Upper lobe of left lung (tissue), 6 donors: ENCODE measurements at regions not wholly inside any gene's neighbourhood (a gene's known extent, or its start where the extent isn't known, plus 50 kb on each side); places are given as distances from the start of the nearest gene placed in this dataset.
"Not testable (repeated sequence)": the region's sequence is repeated elsewhere in the genome, so short reads cannot be mapped to it uniquely, and the experiment has no call there.

Experiments
- ATAC-seq, 2 donors: fragments of 200-7000 bp; cut with Tn5 transposase; one replicate each; pipeline ENCODE4 v1.9.1; 2022; ENCODE audit warnings: mild to moderate bottlenecking in 2 of 2, moderate library complexity in 2 of 2; ENCODE audit not compliant: low FRiP score in 2 of 2
- DNase-seq, 2 donors: peaks; one replicate each; pipeline ENCODE4 v3.0.0-alpha.2; 2019 to 2020
- H3K27ac ChIP-seq, 4 donors: fragments of 200-600 bp; sonication (generic); one replicate each; pipeline ENCODE4 v1.5.1; 2016 to 2019
- H3K27me3 ChIP-seq, 4 donors: fragments of 200-600 bp; sonication (generic); one replicate each; pipeline ENCODE4 v1.5.1; 2017 to 2019
- H3K36me3 ChIP-seq, 4 donors: fragments of 200-600 bp; sonication (generic); one replicate each; pipeline ENCODE4 v1.5.1; 2016 to 2019
- H3K4me1 ChIP-seq, 4 donors: fragments of 200-600 bp; sonication (generic); one replicate each; pipeline ENCODE4 v1.5.1; 2018 to 2019
- H3K4me3 ChIP-seq, 4 donors: fragments of 200-600 bp; sonication (generic); one replicate each; pipeline ENCODE4 v1.5.1; 2017 to 2019; ENCODE audit warnings: mild to moderate bottlenecking in 2 of 4, moderate library complexity in 1 of 4
- H3K9me3 ChIP-seq, 4 donors: fragments of 200-600 bp; sonication (generic); one replicate each; pipeline ENCODE4 v1.5.1; 2018 to 2019
- CTCF ChIP-seq, 6 experiments: fragments of 450-650 bp in 4 of 6; fragments of 200-600 bp in 2 of 6; sonication (generic) in 2 of 6; IDR thresholded peaks; one replicate each; pipeline ENCODE4 v1.5.1; 2016 to 2019; ENCODE audit warnings: antibody characterized with exemption in 6 of 6
- EP300 ChIP-seq, 4 donors: sonication (generic); formaldehyde crosslinking; IDR thresholded peaks; one replicate each; pipeline ENCODE4 v1.5.1; 2017; ENCODE audit warnings: antibody characterized with exemption in 4 of 4, control low read depth in 2 of 4
- POLR2A ChIP-seq, 4 donors: fragments of 450-650 bp; IDR thresholded peaks; one replicate each; pipeline ENCODE4 v1.5.1; 2016 to 2017; ENCODE audit warnings: antibody characterized with exemption in 4 of 4, mild to moderate bottlenecking in 2 of 4
- POLR2AphosphoS5 ChIP-seq, 2 donors: sonication (generic); formaldehyde crosslinking; IDR thresholded peaks; one replicate each; pipeline ENCODE4 v1.5.1; 2017; ENCODE audit warnings: antibody characterized with exemption in 2 of 2
- whole genome bisulfite sequencing, 2 donors: methylation state at CpG; one replicate each; pipeline ENCODE4 v1.1.5; 2017 to 2018; 5-methylcytosine and 5-hydroxymethylcytosine counted together
- donor health status: DM: no; HTN: no; CAD: no; lungs with moderate emphysema.
- donor health status: DM: no; HTN: yes; CAD: no; lungs with severe emphysema.

- H3K9me3 ChIP-seq, result no peaks in the 10 kb centered on the region
- H3K4me1 ChIP-seq, result no peaks in the 10 kb centered on the region
- TF ChIP-seq EP300 (IDR thresholded peaks at IDR 0.05), result no peak
- TF ChIP-seq POLR2A (IDR thresholded peaks at IDR 0.05), result no peak
- no peak for TF ChIP-seq CTCF (IDR thresholded peaks at IDR 0.05)
- no peak for TF ChIP-seq POLR2AphosphoS5 (IDR thresholded peaks at IDR 0.05)
- no peak overlapping the region for H3K27ac ChIP-seq
- H3K4me3 ChIP-seq, result no peak overlapping the region
- H3K36me3 ChIP-seq, result no peaks in the 10 kb centered on the region
- WGBS, 2 donors, result 76 to 79% methylated on average over 5 of the region's 5 CpGs
- ATAC-seq, result no peak
- no peak for DNase-seq
- H3K27me3 ChIP-seq, result no peaks in the 10 kb centered on the region
These were observed 381.1 kb downstream of the TFAP2B start for GRCh38 chr6:51199733-51200260.

GRCh38 chr6:51200676-51201075 is 382.0 kb downstream of the TFAP2B start:
- WGBS, 2 donors, result 86 to 94% methylated on average over 1 of the region's 1 CpG
- no peaks in the 10 kb centered on the region for H3K4me1 ChIP-seq
- no peak for TF ChIP-seq POLR2A (IDR thresholded peaks at IDR 0.05)
- TF ChIP-seq EP300 (IDR thresholded peaks at IDR 0.05), result no peak
- no peak for TF ChIP-seq CTCF (IDR thresholded peaks at IDR 0.05)
- no peak for TF ChIP-seq POLR2AphosphoS5 (IDR thresholded peaks at IDR 0.05)
- H3K27me3 ChIP-seq, result no peaks in the 10 kb centered on the region
- no peaks in the 10 kb centered on the region for H3K9me3 ChIP-seq
- no peak overlapping the region for H3K27ac ChIP-seq
- no peak overlapping the region for H3K4me3 ChIP-seq
- ATAC-seq, result no peak
- no peak for DNase-seq
- no peaks in the 10 kb centered on the region for H3K36me3 ChIP-seq

- not testable (repeated sequence) for ATAC-seq, H3K9me3 ChIP-seq, H3K4me3 ChIP-seq, H3K27me3 ChIP-seq, H3K27ac ChIP-seq, DNase-seq, H3K4me1 ChIP-seq, H3K36me3 ChIP-seq
- WGBS, 2 donors, result 54 to 91% methylated on average over 7 to 12 of the region's 13 CpGs
These were observed 384.0 kb downstream of the TFAP2B start for GRCh38 chr6:51202653-51203052.

- no peak overlapping the region for H3K27ac ChIP-seq
- H3K4me3 ChIP-seq, result no peak overlapping the region
- H3K9me3 ChIP-seq, result no peaks in the 10 kb centered on the region
- TF ChIP-seq CTCF (IDR thresholded peaks at IDR 0.05) (no peak), POLR2AphosphoS5 (IDR thresholded peaks at IDR 0.05) (no peak), POLR2A (IDR thresholded peaks at IDR 0.05) (no peak)
- ATAC-seq (no peak), DNase-seq (no peak)
- WGBS, 2 donors, result 56 to 69% methylated on average over 1 of the region's 1 CpG
- H3K36me3 ChIP-seq, result no peaks in the 10 kb centered on the region
- H3K27me3 ChIP-seq, result no peaks in the 10 kb centered on the region
- H3K4me1 ChIP-seq, result no peaks in the 10 kb centered on the region
These were observed 384.8 kb downstream of the TFAP2B start for GRCh38 chr6:51203504-51203903.

GRCh38 chr6:51206686-51207085 is 388.0 kb downstream of the TFAP2B start:
- 81 to 82% methylated on average over 5 of the region's 5 CpGs for WGBS, 2 donors
- not testable (repeated sequence) for H3K4me1 ChIP-seq, H3K36me3 ChIP-seq, H3K4me3 ChIP-seq, H3K9me3 ChIP-seq, H3K27me3 ChIP-seq, H3K27ac ChIP-seq, ATAC-seq, DNase-seq

- H3K27me3 ChIP-seq, result no peaks in the 10 kb centered on the region
- no peaks in the 10 kb centered on the region for H3K9me3 ChIP-seq
- no peak overlapping the region for H3K27ac ChIP-seq
- WGBS, 2 donors, result 76 to 100% methylated on average over 1 of the region's 1 CpG
- H3K36me3 ChIP-seq, result no peaks in the 10 kb centered on the region
- no peak overlapping the region for H3K4me3 ChIP-seq
- ATAC-seq (no peak), DNase-seq (no peak)
- peaks cover 0 to 5% (median 0%) of the 10 kb centered on the region in 4 donors for H3K4me1 ChIP-seq
- TF ChIP-seq CTCF (IDR thresholded peaks at IDR 0.05) (no peak), EP300 (IDR thresholded peaks at IDR 0.05) (no peak), POLR2AphosphoS5 (IDR thresholded peaks at IDR 0.05) (no peak), POLR2A (IDR thresholded peaks at IDR 0.05) (no peak)
These were observed 391.0 kb downstream of the TFAP2B start for GRCh38 chr6:51209651-51210050.
